ENCODE measurements at regions not wholly inside any gene's neighbourhood (a gene's known extent, or its start where the extent isn't known, plus 50 kb on each side); places are given as distances from the start of the nearest gene placed in this dataset.

DNA sequence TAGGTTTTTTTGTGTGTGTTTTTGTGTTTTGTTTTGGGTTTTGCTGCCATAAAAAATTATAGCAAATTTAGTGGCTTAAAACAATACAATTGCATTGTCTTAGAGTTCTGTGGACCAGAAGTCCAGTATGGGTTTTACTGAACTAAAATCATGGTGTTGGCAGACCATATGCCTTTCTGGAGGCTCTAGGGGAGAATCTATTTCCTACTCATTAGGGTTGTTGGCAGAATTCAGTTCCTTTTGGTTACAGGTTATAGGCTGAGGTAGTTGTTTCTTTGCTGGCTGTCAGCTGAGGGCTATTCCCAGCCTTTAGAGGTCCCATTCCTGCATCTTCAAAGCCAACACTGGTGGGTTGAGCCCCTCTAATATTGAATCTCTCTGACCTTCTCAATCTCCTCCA, 181.3 kb downstream of the IBTK start:
- peak overlapping the region; percentile 37; the same call in 1 of the 2 replicates for H2AFZ ChIP-seq (ENCODE audit: low read depth, low read length)
- no peak for TF ChIP-seq EZH2phosphoT487 (IDR thresholded peaks at IDR 0.05; ENCODE audit: low read depth)
- TF ChIP-seq CTCF (IDR thresholded peaks at IDR 0.05; ENCODE audit: low read depth, low read length): no peak
- peak overlapping the region; percentile 96 for H3K27ac ChIP-seq (ENCODE audit: low read length)
- peaks cover 36% of the 10 kb centered on the region for H3K36me3 ChIP-seq (replicated peaks; ENCODE audit: low read depth, low read length)
- H3K4me2 ChIP-seq (ENCODE audit: low read length): peak overlapping the region; percentile 57
- no peaks in the 10 kb centered on the region for H3K79me2 ChIP-seq (ENCODE audit: low read length)
- H3K9me3 ChIP-seq (ENCODE audit: insufficient read depth, low read length): 0 out of 2 replicates have a peak, but pooled peaks cover 6% of the 10 kb centered on the region
- peak overlapping the region; percentile 80 for H3K9ac ChIP-seq (ENCODE audit: low read length)
- H3K27me3 ChIP-seq (ENCODE audit: low read depth, low read length): no peaks in the 10 kb centered on the region
- peaks cover 77% of the 10 kb centered on the region for H3K4me1 ChIP-seq (ENCODE audit: low read length)
- H3K4me3 ChIP-seq (ENCODE audit: low read length): peak overlapping the region; percentile 26
- no peaks in the 10 kb centered on the region for H4K20me1 ChIP-seq (ENCODE audit: insufficient read depth, low read length)

GRCh38 chr6:82063574-82063973, 184.0 kb downstream of the IBTK start:
- no peak overlapping the region for H3K9ac ChIP-seq (ENCODE audit: low read length)
- no peak overlapping the region for H3K4me3 ChIP-seq (ENCODE audit: low read length)
- no peaks in the 10 kb centered on the region for H3K27me3 ChIP-seq (ENCODE audit: low read depth, low read length)
- 0 out of 2 replicates have a peak, but pooled peaks cover 6% of the 10 kb centered on the region for H3K9me3 ChIP-seq (ENCODE audit: insufficient read depth, low read length)
- peaks cover 53% of the 10 kb centered on the region for H3K4me1 ChIP-seq (ENCODE audit: low read length)
- H4K20me1 ChIP-seq (ENCODE audit: insufficient read depth, low read length): no peaks in the 10 kb centered on the region
- TF ChIP-seq EZH2phosphoT487 (IDR thresholded peaks at IDR 0.05; ENCODE audit: low read depth) (no peak), CTCF (IDR thresholded peaks at IDR 0.05; ENCODE audit: low read depth, low read length) (no peak)
- H3K79me2 ChIP-seq (ENCODE audit: low read length): no peaks in the 10 kb centered on the region
- H2AFZ ChIP-seq (ENCODE audit: low read depth, low read length): no peak overlapping the region
- peaks cover 26% of the 10 kb centered on the region for H3K36me3 ChIP-seq (replicated peaks; ENCODE audit: low read depth, low read length)
- H3K27ac ChIP-seq (ENCODE audit: low read length): no peak overlapping the region
- no peak overlapping the region for H3K4me2 ChIP-seq (ENCODE audit: low read length)

DNA sequence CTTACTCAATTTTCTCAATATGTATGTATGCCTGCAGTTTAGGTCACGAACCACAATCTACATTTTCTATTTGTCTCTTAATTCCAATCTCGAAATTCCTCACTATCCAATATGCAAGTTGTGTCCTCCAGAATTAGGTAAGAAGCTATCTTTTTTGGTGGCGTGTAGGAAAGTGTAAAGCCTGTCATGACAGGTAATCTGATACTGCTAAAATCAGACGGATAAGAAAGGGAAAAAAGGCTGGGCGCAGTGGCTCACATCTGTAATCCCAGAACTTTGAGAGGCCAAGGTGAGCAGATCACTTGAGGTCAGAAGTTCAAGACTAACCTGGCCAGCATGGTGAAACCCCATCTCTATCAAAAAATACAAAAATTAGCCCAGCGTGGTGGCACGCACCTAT, 185.3 kb downstream of the IBTK start:
- peaks cover 39% of the 10 kb centered on the region for H3K4me1 ChIP-seq (ENCODE audit: low read length)
- H3K36me3 ChIP-seq (replicated peaks; ENCODE audit: low read depth, low read length): peaks cover 25% of the 10 kb centered on the region
- no peak overlapping the region for H2AFZ ChIP-seq (ENCODE audit: low read depth, low read length)
- no peak overlapping the region for H3K9ac ChIP-seq (ENCODE audit: low read length)
- TF ChIP-seq EZH2phosphoT487 (IDR thresholded peaks at IDR 0.05; ENCODE audit: low read depth): no peak
- TF ChIP-seq CTCF (IDR thresholded peaks at IDR 0.05; ENCODE audit: low read depth, low read length): no peak
- H4K20me1 ChIP-seq (ENCODE audit: insufficient read depth, low read length): no peaks in the 10 kb centered on the region
- no peak overlapping the region for H3K4me2 ChIP-seq (ENCODE audit: low read length)
- no peaks in the 10 kb centered on the region for H3K27me3 ChIP-seq (ENCODE audit: low read depth, low read length)
- H3K79me2 ChIP-seq (ENCODE audit: low read length): no peaks in the 10 kb centered on the region
- H3K27ac ChIP-seq (ENCODE audit: low read length): no peak overlapping the region
- 0 out of 2 replicates have a peak, but pooled peaks cover 6% of the 10 kb centered on the region for H3K9me3 ChIP-seq (ENCODE audit: insufficient read depth, low read length)
- H3K4me3 ChIP-seq (ENCODE audit: low read length): no peak overlapping the region

- no peak for TF ChIP-seq CTCF (IDR thresholded peaks at IDR 0.05; ENCODE audit: low read depth, low read length)
- TF ChIP-seq EZH2phosphoT487 (IDR thresholded peaks at IDR 0.05; ENCODE audit: low read depth): no peak
- Histone ChIP-seq H3K27ac (ENCODE audit: low read length) (no peak overlapping the region), H3K79me2 (ENCODE audit: low read length) (no peaks in the 10 kb centered on the region), H3K36me3 (replicated peaks; ENCODE audit: low read depth, low read length) (peaks cover 12% of the 10 kb centered on the region), H3K27me3 (ENCODE audit: low read depth, low read length) (no peaks in the 10 kb centered on the region), H3K4me3 (ENCODE audit: low read length) (no peak overlapping the region), H3K4me2 (ENCODE audit: low read length) (no peak overlapping the region), H4K20me1 (ENCODE audit: insufficient read depth, low read length) (no peaks in the 10 kb centered on the region), H3K9me3 (ENCODE audit: insufficient read depth, low read length) (peaks cover 6% of the 10 kb centered on the region; the same call in 1 of the 2 replicates), H3K4me1 (ENCODE audit: low read length) (peaks cover 10% of the 10 kb centered on the region; the same call in 1 of the 2 replicates), H2AFZ (ENCODE audit: low read depth, low read length) (no peak overlapping the region), H3K9ac (ENCODE audit: low read length) (no peak overlapping the region)
Observed at GRCh38 chr6:82057846-82058554, 189.5 kb downstream of the IBTK start.
